ENCODE measurements at regions not wholly inside any gene's neighbourhood (a gene's known extent, or its start where the extent isn't known, plus 50 kb on each side); places are given as distances from the start of the nearest gene placed in this dataset.

DNA sequence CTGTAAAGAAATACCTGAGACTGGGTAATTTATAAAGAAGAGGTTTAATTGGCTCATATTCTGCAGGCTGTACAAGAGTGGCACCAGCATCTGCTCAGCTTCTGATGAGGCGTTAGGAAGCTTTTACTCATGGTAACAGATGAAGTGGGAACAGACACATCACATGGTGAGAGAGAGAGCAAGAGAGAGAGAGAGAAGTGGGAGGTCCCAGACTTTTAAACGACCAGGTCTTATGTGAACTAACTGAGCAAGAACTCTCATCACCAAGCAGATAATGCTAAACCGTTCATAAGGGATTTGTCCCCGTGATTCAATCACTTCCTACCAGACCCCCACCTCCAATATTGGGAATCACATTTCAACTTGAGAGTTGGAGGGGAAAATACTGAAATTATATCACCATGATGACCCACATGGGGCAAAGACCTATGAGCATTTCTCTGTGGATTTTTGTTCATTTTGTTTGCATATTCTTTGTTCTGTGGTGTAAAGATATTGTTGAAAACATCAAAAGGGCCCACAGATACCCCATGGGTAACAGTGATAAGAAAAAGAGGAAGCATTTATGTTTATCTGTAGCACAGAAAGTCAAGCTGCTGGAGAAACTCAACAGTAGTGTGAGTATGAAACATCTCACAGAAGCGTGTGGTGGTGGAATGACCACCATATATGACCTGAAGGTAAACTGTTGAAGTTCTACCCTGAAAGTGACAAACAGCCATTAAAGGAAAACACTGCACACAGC, 135.2 kb upstream of the PDE3A start:
- TF ChIP-seq, protein P1, sequence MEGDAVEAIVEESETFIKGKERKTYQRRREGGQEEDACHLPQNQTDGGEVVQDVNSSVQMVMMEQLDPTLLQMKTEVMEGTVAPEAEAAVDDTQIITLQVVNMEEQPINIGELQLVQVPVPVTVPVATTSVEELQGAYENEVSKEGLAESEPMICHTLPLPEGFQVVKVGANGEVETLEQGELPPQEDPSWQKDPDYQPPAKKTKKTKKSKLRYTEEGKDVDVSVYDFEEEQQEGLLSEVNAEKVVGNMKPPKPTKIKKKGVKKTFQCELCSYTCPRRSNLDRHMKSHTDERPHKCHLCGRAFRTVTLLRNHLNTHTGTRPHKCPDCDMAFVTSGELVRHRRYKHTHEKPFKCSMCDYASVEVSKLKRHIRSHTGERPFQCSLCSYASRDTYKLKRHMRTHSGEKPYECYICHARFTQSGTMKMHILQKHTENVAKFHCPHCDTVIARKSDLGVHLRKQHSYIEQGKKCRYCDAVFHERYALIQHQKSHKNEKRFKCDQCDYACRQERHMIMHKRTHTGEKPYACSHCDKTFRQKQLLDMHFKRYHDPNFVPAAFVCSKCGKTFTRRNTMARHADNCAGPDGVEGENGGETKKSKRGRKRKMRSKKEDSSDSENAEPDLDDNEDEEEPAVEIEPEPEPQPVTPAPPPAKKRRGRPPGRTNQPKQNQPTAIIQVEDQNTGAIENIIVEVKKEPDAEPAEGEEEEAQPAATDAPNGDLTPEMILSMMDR (IDR thresholded peaks at IDR 0.05; ENCODE audit: low read depth, low read length, missing input control) = no peak
- TF ChIP-seq, protein P2, sequence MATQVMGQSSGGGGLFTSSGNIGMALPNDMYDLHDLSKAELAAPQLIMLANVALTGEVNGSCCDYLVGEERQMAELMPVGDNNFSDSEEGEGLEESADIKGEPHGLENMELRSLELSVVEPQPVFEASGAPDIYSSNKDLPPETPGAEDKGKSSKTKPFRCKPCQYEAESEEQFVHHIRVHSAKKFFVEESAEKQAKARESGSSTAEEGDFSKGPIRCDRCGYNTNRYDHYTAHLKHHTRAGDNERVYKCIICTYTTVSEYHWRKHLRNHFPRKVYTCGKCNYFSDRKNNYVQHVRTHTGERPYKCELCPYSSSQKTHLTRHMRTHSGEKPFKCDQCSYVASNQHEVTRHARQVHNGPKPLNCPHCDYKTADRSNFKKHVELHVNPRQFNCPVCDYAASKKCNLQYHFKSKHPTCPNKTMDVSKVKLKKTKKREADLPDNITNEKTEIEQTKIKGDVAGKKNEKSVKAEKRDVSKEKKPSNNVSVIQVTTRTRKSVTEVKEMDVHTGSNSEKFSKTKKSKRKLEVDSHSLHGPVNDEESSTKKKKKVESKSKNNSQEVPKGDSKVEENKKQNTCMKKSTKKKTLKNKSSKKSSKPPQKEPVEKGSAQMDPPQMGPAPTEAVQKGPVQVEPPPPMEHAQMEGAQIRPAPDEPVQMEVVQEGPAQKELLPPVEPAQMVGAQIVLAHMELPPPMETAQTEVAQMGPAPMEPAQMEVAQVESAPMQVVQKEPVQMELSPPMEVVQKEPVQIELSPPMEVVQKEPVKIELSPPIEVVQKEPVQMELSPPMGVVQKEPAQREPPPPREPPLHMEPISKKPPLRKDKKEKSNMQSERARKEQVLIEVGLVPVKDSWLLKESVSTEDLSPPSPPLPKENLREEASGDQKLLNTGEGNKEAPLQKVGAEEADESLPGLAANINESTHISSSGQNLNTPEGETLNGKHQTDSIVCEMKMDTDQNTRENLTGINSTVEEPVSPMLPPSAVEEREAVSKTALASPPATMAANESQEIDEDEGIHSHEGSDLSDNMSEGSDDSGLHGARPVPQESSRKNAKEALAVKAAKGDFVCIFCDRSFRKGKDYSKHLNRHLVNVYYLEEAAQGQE (IDR thresholded peaks at IDR 0.05) = no peak
- TF ChIP-seq, protein P3, sequence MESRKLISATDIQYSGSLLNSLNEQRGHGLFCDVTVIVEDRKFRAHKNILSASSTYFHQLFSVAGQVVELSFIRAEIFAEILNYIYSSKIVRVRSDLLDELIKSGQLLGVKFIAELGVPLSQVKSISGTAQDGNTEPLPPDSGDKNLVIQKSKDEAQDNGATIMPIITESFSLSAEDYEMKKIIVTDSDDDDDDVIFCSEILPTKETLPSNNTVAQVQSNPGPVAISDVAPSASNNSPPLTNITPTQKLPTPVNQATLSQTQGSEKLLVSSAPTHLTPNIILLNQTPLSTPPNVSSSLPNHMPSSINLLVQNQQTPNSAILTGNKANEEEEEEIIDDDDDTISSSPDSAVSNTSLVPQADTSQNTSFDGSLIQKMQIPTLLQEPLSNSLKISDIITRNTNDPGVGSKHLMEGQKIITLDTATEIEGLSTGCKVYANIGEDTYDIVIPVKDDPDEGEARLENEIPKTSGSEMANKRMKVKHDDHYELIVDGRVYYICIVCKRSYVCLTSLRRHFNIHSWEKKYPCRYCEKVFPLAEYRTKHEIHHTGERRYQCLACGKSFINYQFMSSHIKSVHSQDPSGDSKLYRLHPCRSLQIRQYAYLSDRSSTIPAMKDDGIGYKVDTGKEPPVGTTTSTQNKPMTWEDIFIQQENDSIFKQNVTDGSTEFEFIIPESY (IDR thresholded peaks at IDR 0.05) = no peak
- TF ChIP-seq FOXA1 (IDR thresholded peaks at IDR 0.05) = no peak
- no peak for TF ChIP-seq GABPA (IDR thresholded peaks at IDR 0.05 in 1 of 2, conservative IDR thresholded peaks at IDR 0.05 in 1 of 2)
- TF ChIP-seq RXRA (IDR thresholded peaks at IDR 0.05) = no peak
- TF ChIP-seq TAF1 (conservative IDR thresholded peaks at IDR 0.05) = no peak
- no peak for TF ChIP-seq EGR1 (IDR thresholded peaks at IDR 0.05; ENCODE audit: low read depth in 2 of 2)
- TF ChIP-seq SP1 (IDR thresholded peaks at IDR 0.05) = no peak
- TF ChIP-seq, protein P4, sequence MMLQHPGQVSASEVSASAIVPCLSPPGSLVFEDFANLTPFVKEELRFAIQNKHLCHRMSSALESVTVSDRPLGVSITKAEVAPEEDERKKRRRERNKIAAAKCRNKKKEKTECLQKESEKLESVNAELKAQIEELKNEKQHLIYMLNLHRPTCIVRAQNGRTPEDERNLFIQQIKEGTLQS (IDR thresholded peaks at IDR 0.05) = no peak
- no peak for TF ChIP-seq JUND (IDR thresholded peaks at IDR 0.05)
- TF ChIP-seq YY1 (IDR thresholded peaks at IDR 0.05) = no peak
- no peak for TF ChIP-seq HNF4A (conservative IDR thresholded peaks at IDR 0.05)
